Erythroblast (primary cell): ENCODE measurements at regions not wholly inside any gene's neighbourhood (a gene's known extent, or its start where the extent isn't known, plus 50 kb on each side); places are given as distances from the start of the nearest gene placed in this dataset.

ENCODE experiments used
- GATA1 ChIP-seq: IDR thresholded peaks from 2 replicates; pipeline ENCODE4 v1.6.1; 2011; ENCODE audit warnings: low read depth, mild to moderate bottlenecking, control low read depth, low read length, moderate library complexity
- POLR2A ChIP-seq: IDR thresholded peaks from 2 replicates; pipeline ENCODE4 v1.6.1; 2011; ENCODE audit warnings: mild to moderate bottlenecking, low read length

DNA sequence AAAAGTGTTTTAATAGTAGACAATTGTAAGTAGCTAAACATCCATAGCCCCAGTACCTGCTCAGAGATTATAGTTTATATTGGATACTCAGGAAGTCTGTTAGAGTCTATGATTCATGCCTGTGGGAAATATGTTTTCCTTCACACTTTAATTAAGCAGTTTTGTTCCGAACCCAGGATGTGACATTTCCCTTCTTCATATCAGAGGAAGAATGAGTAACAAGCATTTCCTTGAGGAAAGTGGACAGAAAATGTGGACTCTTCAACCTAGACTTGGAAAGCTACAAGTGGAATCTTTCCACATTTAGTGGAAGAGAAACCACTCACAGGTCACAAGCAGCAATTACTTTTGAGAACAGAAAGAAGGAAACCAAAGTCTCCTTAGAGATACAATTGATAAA, 419.4 kb downstream of the C4orf33 start:
- TF ChIP-seq POLR2A = no peak
- TF ChIP-seq GATA1 = no peak
